ENCODE measurements at regions not wholly inside any gene's neighbourhood (a gene's known extent, or its start where the extent isn't known, plus 50 kb on each side); places are given as distances from the start of the nearest gene placed in this dataset.

DNA sequence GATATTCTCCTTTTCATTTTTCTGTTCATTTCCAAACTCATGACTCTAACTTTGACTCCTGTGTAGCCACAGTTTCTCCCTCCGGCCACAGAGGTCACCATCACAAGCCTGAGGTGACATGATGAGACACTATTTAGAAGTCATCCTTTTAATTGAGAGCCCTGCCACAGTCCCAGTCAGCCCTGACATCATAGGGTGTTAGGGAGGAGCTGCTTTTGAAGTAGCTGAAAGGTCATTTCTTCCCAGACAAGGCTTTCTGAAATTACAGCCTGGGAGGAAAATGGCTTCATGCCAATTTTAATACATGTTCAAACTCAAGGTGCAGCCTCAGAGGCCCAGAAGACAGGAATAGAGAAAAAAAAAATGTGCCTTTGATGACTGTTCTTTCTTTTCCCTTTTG, 532.8 kb upstream of the TGFBR2 start:
- TF ChIP-seq, protein P1, sequence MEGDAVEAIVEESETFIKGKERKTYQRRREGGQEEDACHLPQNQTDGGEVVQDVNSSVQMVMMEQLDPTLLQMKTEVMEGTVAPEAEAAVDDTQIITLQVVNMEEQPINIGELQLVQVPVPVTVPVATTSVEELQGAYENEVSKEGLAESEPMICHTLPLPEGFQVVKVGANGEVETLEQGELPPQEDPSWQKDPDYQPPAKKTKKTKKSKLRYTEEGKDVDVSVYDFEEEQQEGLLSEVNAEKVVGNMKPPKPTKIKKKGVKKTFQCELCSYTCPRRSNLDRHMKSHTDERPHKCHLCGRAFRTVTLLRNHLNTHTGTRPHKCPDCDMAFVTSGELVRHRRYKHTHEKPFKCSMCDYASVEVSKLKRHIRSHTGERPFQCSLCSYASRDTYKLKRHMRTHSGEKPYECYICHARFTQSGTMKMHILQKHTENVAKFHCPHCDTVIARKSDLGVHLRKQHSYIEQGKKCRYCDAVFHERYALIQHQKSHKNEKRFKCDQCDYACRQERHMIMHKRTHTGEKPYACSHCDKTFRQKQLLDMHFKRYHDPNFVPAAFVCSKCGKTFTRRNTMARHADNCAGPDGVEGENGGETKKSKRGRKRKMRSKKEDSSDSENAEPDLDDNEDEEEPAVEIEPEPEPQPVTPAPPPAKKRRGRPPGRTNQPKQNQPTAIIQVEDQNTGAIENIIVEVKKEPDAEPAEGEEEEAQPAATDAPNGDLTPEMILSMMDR (IDR thresholded peaks at IDR 0.05): no peak
- TF ChIP-seq POLR2A (IDR thresholded peaks at IDR 0.05) (no peak), POLR2AphosphoS5 (IDR thresholded peaks at IDR 0.05) (no peak)
